ENCODE measurements at regions not wholly inside any gene's neighbourhood (a gene's known extent, or its start where the extent isn't known, plus 50 kb on each side); places are given as distances from the start of the nearest gene placed in this dataset.

GRCh38 chr5:57340681-57341080 lies 141.9 kb downstream of the ACTBL2 start:
- Histone ChIP-seq H3K9me1 (ENCODE audit: control insufficient read depth, extremely low read depth, insufficient read depth, low read length) (no peaks in the 10 kb centered on the region), H3K4me3 (ENCODE audit: control insufficient read depth in 2 of 3, extremely low read depth in 1 of 3, insufficient read depth in 2 of 3, low read depth in 1 of 3, low read length in 3 of 3) (no peak overlapping the region), H3K9me3 (ENCODE audit: control insufficient read depth, low read depth, low read length) (no peaks in the 10 kb centered on the region), H3K4me1 (ENCODE audit: control insufficient read depth, extremely low read depth, insufficient read depth, low read length) (no peaks in the 10 kb centered on the region), H3K27me3 (ENCODE audit: control insufficient read depth, extremely low read depth, insufficient read depth, low read length) (no peaks in the 10 kb centered on the region), H4K20me1 (ENCODE audit: control insufficient read depth, extremely low read depth, insufficient read depth, low read length) (no peaks in the 10 kb centered on the region), H2AFZ (ENCODE audit: control insufficient read depth, low read length) (no peak overlapping the region), H3K9ac (ENCODE audit: control insufficient read depth, extremely low read depth, insufficient read depth, low read length) (no peak overlapping the region), H3K79me2 (ENCODE audit: control insufficient read depth, insufficient read depth, low read length) (no peaks in the 10 kb centered on the region), H3K4me2 (ENCODE audit: control insufficient read depth, extremely low read depth, insufficient read depth, low read depth, low read length) (no peak overlapping the region), H3K36me3 (ENCODE audit: control insufficient read depth in 2 of 2, extremely low read depth in 1 of 2, insufficient read depth in 2 of 2, low read length in 2 of 2) (no peaks in the 10 kb centered on the region), H3K27ac (ENCODE audit: control insufficient read depth, insufficient read depth, low read length) (no peak overlapping the region)
- TF ChIP-seq CTCF (optimal IDR thresholded peaks at IDR 0.05 in 1 of 3, IDR thresholded peaks at IDR 0.05 in 1 of 3, conservative IDR thresholded peaks at IDR 0.05 in 1 of 3; ENCODE audit: extremely low read depth in 1 of 3, insufficient read depth in 2 of 3, low read length in 3 of 3), result no peak
- TF ChIP-seq EZH2 (IDR thresholded peaks at IDR 0.05; ENCODE audit: low read length), result no peak
- DNase-seq (ENCODE audit: low read depth, low spot score), result no peak
- dilution Hi-C loops (cut with MboI; ENCODE audit: extremely low pct_ligation_motif_present, low sequenced_read_pairs), result no loop called here
- FAIRE-seq, result no peak

- no peak overlapping the region for H3K9ac ChIP-seq (ENCODE audit: control insufficient read depth, extremely low read depth, insufficient read depth, low read length)
- no peaks in the 10 kb centered on the region for H3K36me3 ChIP-seq (ENCODE audit: control insufficient read depth in 2 of 2, extremely low read depth in 1 of 2, insufficient read depth in 2 of 2, low read length in 2 of 2)
- H3K27me3 ChIP-seq (ENCODE audit: control insufficient read depth, extremely low read depth, insufficient read depth, low read length), result no peaks in the 10 kb centered on the region
- no peak overlapping the region for H3K4me3 ChIP-seq (ENCODE audit: control insufficient read depth in 2 of 3, extremely low read depth in 1 of 3, insufficient read depth in 2 of 3, low read depth in 1 of 3, low read length in 3 of 3)
- H3K27ac ChIP-seq (ENCODE audit: control insufficient read depth, insufficient read depth, low read length), result no peak overlapping the region
- no peaks in the 10 kb centered on the region for H3K4me1 ChIP-seq (ENCODE audit: control insufficient read depth, extremely low read depth, insufficient read depth, low read length)
- no peaks in the 10 kb centered on the region for H3K9me1 ChIP-seq (ENCODE audit: control insufficient read depth, extremely low read depth, insufficient read depth, low read length)
- FAIRE-seq (no peak), DNase-seq (ENCODE audit: low read depth, low spot score) (no peak)
- H3K79me2 ChIP-seq (ENCODE audit: control insufficient read depth, insufficient read depth, low read length), result no peaks in the 10 kb centered on the region
- H4K20me1 ChIP-seq (ENCODE audit: control insufficient read depth, extremely low read depth, insufficient read depth, low read length), result no peaks in the 10 kb centered on the region
- no peak for TF ChIP-seq CTCF (optimal IDR thresholded peaks at IDR 0.05 in 1 of 3, IDR thresholded peaks at IDR 0.05 in 1 of 3, conservative IDR thresholded peaks at IDR 0.05 in 1 of 3; ENCODE audit: extremely low read depth in 1 of 3, insufficient read depth in 2 of 3, low read length in 3 of 3)
- no peak for TF ChIP-seq EZH2 (IDR thresholded peaks at IDR 0.05; ENCODE audit: low read length)
- no peaks in the 10 kb centered on the region for H3K9me3 ChIP-seq (ENCODE audit: control insufficient read depth, low read depth, low read length)
- H2AFZ ChIP-seq (ENCODE audit: control insufficient read depth, low read length), result no peak overlapping the region
- H3K4me2 ChIP-seq (ENCODE audit: control insufficient read depth, extremely low read depth, insufficient read depth, low read depth, low read length), result no peak overlapping the region
- dilution Hi-C loops (cut with MboI; ENCODE audit: extremely low pct_ligation_motif_present, low sequenced_read_pairs), result no loop called here
Measured at GRCh38 chr5:57339521-57339920, 143.1 kb downstream of the ACTBL2 start.

Measured in keratinocyte (primary cell).